ENCODE measurements at regions not wholly inside any gene's neighbourhood (a gene's known extent, or its start where the extent isn't known, plus 50 kb on each side); places are given as distances from the start of the nearest gene placed in this dataset.

DNA sequence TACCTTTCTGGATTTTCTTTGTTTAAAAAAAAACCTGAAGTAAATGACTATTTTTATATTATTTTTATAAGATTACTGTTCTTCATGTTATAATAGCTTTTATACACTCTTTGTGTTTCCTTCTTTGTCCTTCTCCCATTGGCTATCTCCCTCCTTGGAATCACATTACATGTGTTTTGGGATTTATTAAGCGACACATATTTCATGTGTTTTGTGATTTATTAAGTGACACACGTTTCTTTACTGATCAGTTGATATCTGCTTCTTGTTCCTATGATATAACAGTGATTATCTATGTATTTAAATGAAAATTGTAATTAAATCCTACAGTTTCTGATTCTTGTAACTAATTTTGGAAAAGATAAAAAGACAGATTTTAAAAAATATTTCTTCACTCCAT, 817.3 kb upstream of the AGA start:
- H3K36me3 ChIP-seq: no peaks in the 10 kb centered on the region
- H3K9me3 ChIP-seq: no peaks in the 10 kb centered on the region
- no peaks in the 10 kb centered on the region for H3K4me1 ChIP-seq
- DNase-seq (ENCODE audit: extremely low spot score): no peak
- TF ChIP-seq EP300 (IDR thresholded peaks at IDR 0.05) (no peak), POLR2AphosphoS5 (IDR thresholded peaks at IDR 0.05) (no peak), POLR2A (IDR thresholded peaks at IDR 0.05; ENCODE audit: low read depth) (no peak), CTCF (IDR thresholded peaks at IDR 0.05) (no peak)
- no peak overlapping the region for H3K4me3 ChIP-seq
- 66% methylated on average over 2 of the region's 2 CpGs for WGBS
- no peak overlapping the region for H3K27ac ChIP-seq (replicated peaks in 1 of 4)
- intact Hi-C loops (cut with DNase I): no loop called here
- no peaks in the 10 kb centered on the region for H3K27me3 ChIP-seq

DNA sequence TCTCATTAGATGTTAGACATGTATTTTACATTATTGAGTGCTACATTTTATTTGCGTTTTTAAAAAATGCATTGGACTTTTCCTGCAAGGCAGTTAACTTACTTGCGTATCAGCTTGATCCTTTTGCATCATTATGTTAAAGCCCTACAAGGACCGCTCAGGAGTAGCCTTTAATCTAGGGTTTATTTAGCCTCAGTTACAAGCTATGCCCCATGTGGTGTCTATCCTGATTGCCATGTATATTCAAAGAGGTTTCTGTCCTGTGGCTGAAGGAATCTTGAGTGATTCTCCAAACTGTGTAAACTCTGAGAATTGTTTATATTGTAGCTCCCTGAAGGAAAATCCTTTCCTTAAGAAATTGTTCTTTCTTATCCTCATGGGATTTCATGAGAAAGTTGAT, 821.8 kb upstream of the AGA start:
- intact Hi-C loops (cut with DNase I): no loop called here
- TF ChIP-seq POLR2A (IDR thresholded peaks at IDR 0.05; ENCODE audit: low read depth) (no peak), CTCF (IDR thresholded peaks at IDR 0.05) (no peak), POLR2AphosphoS5 (IDR thresholded peaks at IDR 0.05) (no peak), EP300 (IDR thresholded peaks at IDR 0.05) (no peak)
- Histone ChIP-seq H3K9me3 (no peaks in the 10 kb centered on the region), H3K4me1 (no peaks in the 10 kb centered on the region), H3K36me3 (no peaks in the 10 kb centered on the region), H3K27ac (replicated peaks in 1 of 4) (no peak overlapping the region), H3K27me3 (no peaks in the 10 kb centered on the region), H3K4me3 (no peak overlapping the region)
- 83% methylated on average over 3 of the region's 3 CpGs for WGBS
- DNase-seq (ENCODE audit: extremely low spot score): no peak

DNA sequence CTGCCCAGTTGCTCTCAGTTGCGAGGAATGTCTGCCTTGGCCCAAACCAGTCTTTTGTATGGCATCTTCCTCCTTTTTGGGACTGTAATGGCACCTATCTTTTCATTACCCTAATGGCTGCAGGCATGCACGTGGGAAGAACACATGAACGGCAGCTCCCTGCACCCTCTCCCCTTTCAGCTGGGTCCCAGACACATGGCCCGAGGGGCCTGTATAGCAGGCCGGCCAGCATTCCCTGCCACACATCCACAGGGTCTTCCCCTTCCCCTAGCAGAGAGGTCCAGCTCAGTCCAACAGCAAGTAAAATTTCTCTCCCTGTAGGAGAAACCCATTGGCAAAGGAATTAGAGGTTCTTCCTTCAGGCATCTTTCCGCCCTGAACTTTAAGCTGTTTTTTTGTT, 829.1 kb upstream of the AGA start:
- intact Hi-C loops (cut with DNase I): no loop called here
- H3K27me3 ChIP-seq: no peaks in the 10 kb centered on the region
- DNase-seq (ENCODE audit: extremely low spot score): no peak
- H3K4me3 ChIP-seq: no peak overlapping the region
- no peak overlapping the region for H3K27ac ChIP-seq (replicated peaks in 1 of 4)
- no peaks in the 10 kb centered on the region for H3K36me3 ChIP-seq
- no peaks in the 10 kb centered on the region for H3K4me1 ChIP-seq
- 90% methylated on average over 6 of the region's 6 CpGs for WGBS
- TF ChIP-seq EP300 (IDR thresholded peaks at IDR 0.05): no peak
- TF ChIP-seq POLR2AphosphoS5 (IDR thresholded peaks at IDR 0.05): no peak
- no peak for TF ChIP-seq POLR2A (IDR thresholded peaks at IDR 0.05; ENCODE audit: low read depth)
- TF ChIP-seq CTCF (IDR thresholded peaks at IDR 0.05): no peak
- no peaks in the 10 kb centered on the region for H3K9me3 ChIP-seq

- Histone ChIP-seq H3K36me3 (no peaks in the 10 kb centered on the region), H3K27me3 (no peaks in the 10 kb centered on the region), H3K4me1 (no peaks in the 10 kb centered on the region), H3K27ac (replicated peaks in 1 of 4) (no peak overlapping the region), H3K4me3 (no peak overlapping the region), H3K9me3 (no peaks in the 10 kb centered on the region)
- TF ChIP-seq POLR2AphosphoS5 (IDR thresholded peaks at IDR 0.05) (no peak), EP300 (IDR thresholded peaks at IDR 0.05) (no peak), CTCF (IDR thresholded peaks at IDR 0.05) (no peak), POLR2A (IDR thresholded peaks at IDR 0.05; ENCODE audit: low read depth) (no peak)
- whole genome bisulfite sequencing: 87% methylated on average over 2 of the region's 2 CpGs
- DNase-seq (ENCODE audit: extremely low spot score): no peak
- intact Hi-C loops (cut with DNase I): no loop called here
Measured at GRCh38 chr4:178273168-178273567, 830.9 kb upstream of the AGA start.

GRCh38 chr4:178275671-178276360, 833.6 kb upstream of the AGA start:
- no peak overlapping the region for H3K27ac ChIP-seq (replicated peaks in 1 of 4)
- H3K4me1 ChIP-seq: no peaks in the 10 kb centered on the region
- TF ChIP-seq POLR2AphosphoS5 (IDR thresholded peaks at IDR 0.05): no peak
- TF ChIP-seq CTCF (IDR thresholded peaks at IDR 0.05): no peak
- TF ChIP-seq EP300 (IDR thresholded peaks at IDR 0.05): no peak
- no peak for TF ChIP-seq POLR2A (IDR thresholded peaks at IDR 0.05; ENCODE audit: low read depth)
- no peak overlapping the region for H3K4me3 ChIP-seq
- H3K27me3 ChIP-seq: no peaks in the 10 kb centered on the region
- H3K36me3 ChIP-seq: no peaks in the 10 kb centered on the region
- 70% methylated on average over 5 of the region's 5 CpGs for WGBS
- no peaks in the 10 kb centered on the region for H3K9me3 ChIP-seq
- intact Hi-C loops (cut with DNase I): no loop called here
- no peak for DNase-seq (ENCODE audit: extremely low spot score)

Measured in esophagus muscularis mucosa (tissue), 4 donors.